Stimulated activated CD4-positive, alpha-beta T cell treated with anti-CD3 and anti-CD28 coated beads, Interleukin-1b, Interleukin-23, amount 100 ng/mL, for 4 hours (primary cell): ENCODE measurements at regions not wholly inside any gene's neighbourhood (a gene's known extent, or its start where the extent isn't known, plus 50 kb on each side); places are given as distances from the start of the nearest gene placed in this dataset.
"Not testable (repeated sequence)": the region's sequence is repeated elsewhere in the genome, so short reads cannot be mapped to it uniquely, and the experiment has no call there.

Source experiments
- DNase-seq, 2 donors: peaks; one replicate each; pipeline ENCODE4 v3.0.0-alpha.2; 2020; ENCODE audit warnings: low read depth in 2 of 2

- DNase-seq, result not testable (repeated sequence)
Observed at GRCh38 chr9:63812822-63813221, 1472.2 kb downstream of the FOXD4L5 start.

- DNase-seq, result not testable (repeated sequence)
Observed at GRCh38 chr9:63804205-63804604, 1480.8 kb downstream of the FOXD4L5 start.

GRCh38 chr9:63794081-63794685, 1490.8 kb downstream of the FOXD4L5 start:
- DNase-seq, result not testable (repeated sequence)

- not testable (repeated sequence) for DNase-seq
Observed at GRCh38 chr9:63787454-63787853, 1497.6 kb downstream of the FOXD4L5 start.

GRCh38 chr9:63785059-63785458, 1500.0 kb downstream of the FOXD4L5 start:
- not testable (repeated sequence) for DNase-seq

- DNase-seq, result not testable (repeated sequence)
Observed at GRCh38 chr9:63784421-63784820, 1500.6 kb downstream of the FOXD4L5 start.

GRCh38 chr9:63781817-63782439, 1503.1 kb downstream of the FOXD4L5 start:
- not testable (repeated sequence) for DNase-seq

- not testable (repeated sequence) for DNase-seq
Observed at GRCh38 chr9:63781390-63781789, 1503.6 kb downstream of the FOXD4L5 start.

GRCh38 chr9:63776220-63776619, 1508.8 kb downstream of the FOXD4L5 start:
- DNase-seq, result not testable (repeated sequence)

GRCh38 chr9:63775092-63775426, 1510.0 kb downstream of the FOXD4L5 start:
- DNase-seq, result not testable (repeated sequence)

- not testable (repeated sequence) for DNase-seq
Observed at GRCh38 chr9:63774369-63775091, 1510.5 kb downstream of the FOXD4L5 start.

- not testable (repeated sequence) for DNase-seq
Observed at GRCh38 chr9:63762230-63762629, 1522.8 kb downstream of the FOXD4L5 start.

- DNase-seq, result not testable (repeated sequence)
Observed at GRCh38 chr9:63729021-63729420, 1556.0 kb downstream of the FOXD4L5 start.

GRCh38 chr9:63728287-63728686, 1556.7 kb downstream of the FOXD4L5 start:
- no peak for DNase-seq

GRCh38 chr9:63708285-63708684, 1576.7 kb downstream of the FOXD4L5 start:
- not testable (repeated sequence) for DNase-seq

- DNase-seq, result not testable (repeated sequence)
Observed at GRCh38 chr9:63704456-63704855, 1580.6 kb downstream of the FOXD4L5 start.

GRCh38 chr9:63703670-63704069, 1581.3 kb downstream of the FOXD4L5 start:
- DNase-seq, result peak in 1 of 2 donors; percentile 7

- not testable (repeated sequence) for DNase-seq
Observed at GRCh38 chr9:63703138-63703665, 1581.8 kb downstream of the FOXD4L5 start.
